ENCODE measurements at regions not wholly inside any gene's neighbourhood (a gene's known extent, or its start where the extent isn't known, plus 50 kb on each side); places are given as distances from the start of the nearest gene placed in this dataset.

DNA sequence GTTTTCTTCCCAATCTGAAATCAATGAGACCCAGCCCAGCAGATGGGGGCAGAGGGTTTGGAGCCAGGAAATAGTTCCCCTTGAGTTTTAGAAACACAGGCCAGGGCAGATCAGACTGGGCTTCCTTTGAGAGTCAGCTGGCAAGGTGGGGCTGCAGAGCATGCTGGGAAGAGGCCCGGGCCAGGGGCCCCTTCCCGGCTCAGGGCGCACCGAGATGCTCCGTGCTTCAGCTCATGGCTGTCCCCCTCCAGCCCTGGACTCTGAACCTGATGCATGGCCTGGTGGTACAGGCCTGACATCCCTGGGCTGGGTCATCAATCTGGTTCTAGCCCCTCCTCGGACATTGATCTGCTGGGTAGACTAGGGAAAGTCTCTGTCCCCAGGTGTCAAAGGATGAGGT lies 65.1 kb upstream of the RUNX3 start:
- H3K9me2 ChIP-seq (replicated peaks; ENCODE audit: insufficient read depth, low read length): no peaks in the 10 kb centered on the region
- no peaks in the 10 kb centered on the region for H3K36me3 ChIP-seq (replicated peaks; ENCODE audit: insufficient read depth, low read length)
- no peak for DNase-seq
- no peak overlapping the region for H3K4me3 ChIP-seq (ENCODE audit: low read length)
- H3K27ac ChIP-seq (ENCODE audit: low read length): no peak overlapping the region
- H3K79me2 ChIP-seq (ENCODE audit: low read length): no peaks in the 10 kb centered on the region
- H3K4me1 ChIP-seq (ENCODE audit: low read length): no peaks in the 10 kb centered on the region
- H4K20me1 ChIP-seq (ENCODE audit: insufficient read depth, low read length): no peaks in the 10 kb centered on the region
- TF ChIP-seq, protein P1, sequence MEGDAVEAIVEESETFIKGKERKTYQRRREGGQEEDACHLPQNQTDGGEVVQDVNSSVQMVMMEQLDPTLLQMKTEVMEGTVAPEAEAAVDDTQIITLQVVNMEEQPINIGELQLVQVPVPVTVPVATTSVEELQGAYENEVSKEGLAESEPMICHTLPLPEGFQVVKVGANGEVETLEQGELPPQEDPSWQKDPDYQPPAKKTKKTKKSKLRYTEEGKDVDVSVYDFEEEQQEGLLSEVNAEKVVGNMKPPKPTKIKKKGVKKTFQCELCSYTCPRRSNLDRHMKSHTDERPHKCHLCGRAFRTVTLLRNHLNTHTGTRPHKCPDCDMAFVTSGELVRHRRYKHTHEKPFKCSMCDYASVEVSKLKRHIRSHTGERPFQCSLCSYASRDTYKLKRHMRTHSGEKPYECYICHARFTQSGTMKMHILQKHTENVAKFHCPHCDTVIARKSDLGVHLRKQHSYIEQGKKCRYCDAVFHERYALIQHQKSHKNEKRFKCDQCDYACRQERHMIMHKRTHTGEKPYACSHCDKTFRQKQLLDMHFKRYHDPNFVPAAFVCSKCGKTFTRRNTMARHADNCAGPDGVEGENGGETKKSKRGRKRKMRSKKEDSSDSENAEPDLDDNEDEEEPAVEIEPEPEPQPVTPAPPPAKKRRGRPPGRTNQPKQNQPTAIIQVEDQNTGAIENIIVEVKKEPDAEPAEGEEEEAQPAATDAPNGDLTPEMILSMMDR (IDR thresholded peaks at IDR 0.05; ENCODE audit: low read length): no peak
- TF ChIP-seq EZH2 (optimal IDR thresholded peaks at IDR 0.05; ENCODE audit: low read depth, low read length) (no peak), EZH2phosphoT487 (IDR thresholded peaks at IDR 0.05; ENCODE audit: low read length) (no peak)
- H3K4me2 ChIP-seq (ENCODE audit: low read depth, low read length): no peak overlapping the region
- no peak overlapping the region for H3K9ac ChIP-seq (ENCODE audit: low read length)
- H2AFZ ChIP-seq (ENCODE audit: low read length): no peak overlapping the region
- H3K27me3 ChIP-seq (replicated peaks; ENCODE audit: insufficient read depth, low read length): peaks cover 11% of the 10 kb centered on the region; the same call in 1 of the 2 replicates
- H3K9me3 ChIP-seq (replicated peaks; ENCODE audit: insufficient read depth, low read length): no peaks in the 10 kb centered on the region
- no peaks in the 10 kb centered on the region for H3F3A ChIP-seq (ENCODE audit: insufficient read depth, low read length)

DNA sequence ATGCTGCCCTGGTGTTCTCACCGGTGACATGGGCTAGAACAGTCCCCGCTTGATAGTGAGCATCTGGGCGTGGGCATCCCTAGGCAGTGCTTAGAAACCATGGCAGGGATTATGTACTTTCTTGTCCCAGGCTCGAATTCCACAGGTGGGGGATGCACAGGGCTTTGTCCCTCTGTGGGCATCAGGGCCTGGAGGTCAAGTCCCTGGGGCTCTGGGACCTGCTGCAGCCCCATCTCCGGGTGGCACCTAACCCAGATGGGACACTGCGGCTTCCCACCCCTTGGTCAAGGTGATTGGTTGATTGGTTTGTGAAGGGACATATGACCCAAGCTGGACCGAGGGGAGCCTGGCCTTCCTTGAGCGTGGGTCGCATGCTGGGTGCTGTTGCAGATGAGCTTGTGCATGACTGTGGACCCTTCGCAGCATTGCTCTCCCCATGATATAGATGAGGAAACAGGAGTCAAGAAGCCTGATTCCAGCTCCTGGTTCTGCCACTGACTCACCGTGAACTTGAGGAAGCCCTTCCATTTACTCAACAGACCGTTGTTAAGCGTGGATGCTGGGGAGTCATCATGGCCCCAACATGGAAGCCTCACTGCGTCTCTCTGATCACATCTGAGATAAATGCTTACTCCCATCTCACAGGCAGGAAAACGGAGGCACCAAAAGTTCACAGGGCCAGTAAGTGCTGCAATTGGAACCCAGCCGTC lies 64.0 kb upstream of the RUNX3 start:
- H4K20me1 ChIP-seq (ENCODE audit: insufficient read depth, low read length): no peaks in the 10 kb centered on the region
- no peak overlapping the region for H3K4me2 ChIP-seq (ENCODE audit: low read depth, low read length)
- H3K27ac ChIP-seq (ENCODE audit: low read length): no peak overlapping the region
- H3K79me2 ChIP-seq (ENCODE audit: low read length): no peaks in the 10 kb centered on the region
- no peaks in the 10 kb centered on the region for H3K9me3 ChIP-seq (replicated peaks; ENCODE audit: insufficient read depth, low read length)
- no peaks in the 10 kb centered on the region for H3K4me1 ChIP-seq (ENCODE audit: low read length)
- no peak for DNase-seq
- no peak overlapping the region for H3K9ac ChIP-seq (ENCODE audit: low read length)
- H3K27me3 ChIP-seq (replicated peaks; ENCODE audit: insufficient read depth, low read length): peaks cover 11% of the 10 kb centered on the region; the same call in 1 of the 2 replicates
- no peaks in the 10 kb centered on the region for H3K36me3 ChIP-seq (replicated peaks; ENCODE audit: insufficient read depth, low read length)
- TF ChIP-seq EZH2phosphoT487 (IDR thresholded peaks at IDR 0.05; ENCODE audit: low read length): no peak
- TF ChIP-seq, protein P1 (IDR thresholded peaks at IDR 0.05; ENCODE audit: low read length): no peak
- TF ChIP-seq EZH2 (optimal IDR thresholded peaks at IDR 0.05; ENCODE audit: low read depth, low read length): no peak
- no peak overlapping the region for H2AFZ ChIP-seq (ENCODE audit: low read length)
- no peaks in the 10 kb centered on the region for H3F3A ChIP-seq (ENCODE audit: insufficient read depth, low read length)
- H3K4me3 ChIP-seq (ENCODE audit: low read length): no peak overlapping the region
- no peaks in the 10 kb centered on the region for H3K9me2 ChIP-seq (replicated peaks; ENCODE audit: insufficient read depth, low read length)

DNA sequence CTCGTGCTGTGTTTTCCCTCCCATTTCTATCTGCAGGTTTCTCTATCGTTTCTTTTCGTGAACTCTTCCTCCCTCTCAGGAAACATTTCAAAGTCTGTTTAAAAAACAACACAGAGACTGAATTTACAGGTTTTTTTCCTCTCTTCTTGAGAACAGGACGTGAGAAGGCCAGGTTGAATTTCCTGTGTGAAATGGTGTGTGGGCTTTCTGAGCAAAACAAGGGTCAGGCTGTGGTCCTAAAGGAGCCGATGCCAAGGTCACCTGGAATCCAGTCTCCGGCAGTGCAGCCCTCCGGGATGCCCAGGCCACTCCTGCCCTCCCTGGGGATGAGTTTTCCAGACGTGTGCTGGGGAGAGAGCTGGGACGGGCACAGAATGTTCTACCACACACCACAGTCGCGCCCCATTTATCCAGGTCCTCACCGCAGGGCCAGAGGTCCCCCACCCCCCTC lies 62.7 kb upstream of the RUNX3 start:
- Histone ChIP-seq H3K4me3 (ENCODE audit: low read length) (no peak overlapping the region), H3F3A (ENCODE audit: insufficient read depth, low read length) (no peaks in the 10 kb centered on the region), H3K9me3 (replicated peaks; ENCODE audit: insufficient read depth, low read length) (no peaks in the 10 kb centered on the region), H3K9ac (ENCODE audit: low read length) (no peak overlapping the region), H3K79me2 (ENCODE audit: low read length) (no peaks in the 10 kb centered on the region), H3K27me3 (replicated peaks; ENCODE audit: insufficient read depth, low read length) (peaks cover 11% of the 10 kb centered on the region; the same call in 1 of the 2 replicates), H2AFZ (ENCODE audit: low read length) (0 out of 2 replicates have a peak overlapping the region, but pooled peaks have one; percentile 6), H3K36me3 (replicated peaks; ENCODE audit: insufficient read depth, low read length) (no peaks in the 10 kb centered on the region), H4K20me1 (ENCODE audit: insufficient read depth, low read length) (no peaks in the 10 kb centered on the region), H3K4me1 (ENCODE audit: low read length) (no peaks in the 10 kb centered on the region), H3K4me2 (ENCODE audit: low read depth, low read length) (no peak overlapping the region), H3K9me2 (replicated peaks; ENCODE audit: insufficient read depth, low read length) (no peaks in the 10 kb centered on the region), H3K27ac (ENCODE audit: low read length) (no peak overlapping the region)
- TF ChIP-seq EZH2 (optimal IDR thresholded peaks at IDR 0.05; ENCODE audit: low read depth, low read length) (no peak), EZH2phosphoT487 (IDR thresholded peaks at IDR 0.05; ENCODE audit: low read length) (no peak)
- TF ChIP-seq, protein P1 (IDR thresholded peaks at IDR 0.05; ENCODE audit: low read length): no peak
- DNase-seq: no peak

Data from MM.1S (cell line).